ENCODE measurements at regions not wholly inside any gene's neighbourhood (a gene's known extent, or its start where the extent isn't known, plus 50 kb on each side); places are given as distances from the start of the nearest gene placed in this dataset.

DNA sequence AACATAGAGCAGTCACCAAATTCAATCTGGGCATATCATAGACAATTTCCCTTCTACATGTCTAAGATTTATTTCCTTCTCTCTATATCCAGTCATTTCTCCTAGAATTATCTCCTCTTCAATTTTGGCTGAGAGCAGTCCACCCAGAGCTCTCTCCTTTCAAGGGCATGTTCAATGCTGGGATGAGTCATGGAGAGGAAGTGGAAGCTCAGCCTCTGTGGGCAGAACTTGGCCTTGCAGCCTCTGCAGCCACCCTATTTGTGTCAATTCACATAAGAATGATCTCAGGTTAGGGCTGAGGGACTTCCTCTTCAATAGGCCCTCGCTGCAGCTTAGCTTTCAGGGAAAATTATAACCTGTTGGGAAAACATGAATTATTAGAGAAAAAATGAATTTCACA is 560.8 kb downstream of the POM121L12 start:
- Histone ChIP-seq H4K20me1 (ENCODE audit: insufficient read depth, low read length, poor library complexity, severe bottlenecking) (no peaks in the 10 kb centered on the region), H3K36me3 (ENCODE audit: insufficient read depth, low read length) (no peaks in the 10 kb centered on the region), H2AFZ (ENCODE audit: low read length) (no peak overlapping the region), H3K4me1 (ENCODE audit: insufficient read depth, low read length, poor library complexity, severe bottlenecking) (no peaks in the 10 kb centered on the region), H3K9me3 (ENCODE audit: insufficient read depth, low read depth, low read length) (no peaks in the 10 kb centered on the region), H3K4me3 (ENCODE audit: low read length, poor library complexity, severe bottlenecking) (no peak overlapping the region), H3K4me2 (ENCODE audit: low read depth, low read length, poor library complexity, severe bottlenecking) (no peak overlapping the region), H3F3A (ENCODE audit: low read depth) (no peaks in the 10 kb centered on the region), H3K9me2 (replicated peaks; ENCODE audit: low read depth, low read length) (no peaks in the 10 kb centered on the region), H3K27me3 (ENCODE audit: insufficient read depth, low read length, poor library complexity, severe bottlenecking) (no peaks in the 10 kb centered on the region), H3K9ac (ENCODE audit: low read depth, low read length, poor library complexity, severe bottlenecking) (no peak overlapping the region), H3K79me2 (ENCODE audit: insufficient read depth, low read length) (no peaks in the 10 kb centered on the region)
- TF ChIP-seq EZH2phosphoT487 (IDR thresholded peaks at IDR 0.05; ENCODE audit: borderline replicate concordance) = no peak
- TF ChIP-seq, protein P1, sequence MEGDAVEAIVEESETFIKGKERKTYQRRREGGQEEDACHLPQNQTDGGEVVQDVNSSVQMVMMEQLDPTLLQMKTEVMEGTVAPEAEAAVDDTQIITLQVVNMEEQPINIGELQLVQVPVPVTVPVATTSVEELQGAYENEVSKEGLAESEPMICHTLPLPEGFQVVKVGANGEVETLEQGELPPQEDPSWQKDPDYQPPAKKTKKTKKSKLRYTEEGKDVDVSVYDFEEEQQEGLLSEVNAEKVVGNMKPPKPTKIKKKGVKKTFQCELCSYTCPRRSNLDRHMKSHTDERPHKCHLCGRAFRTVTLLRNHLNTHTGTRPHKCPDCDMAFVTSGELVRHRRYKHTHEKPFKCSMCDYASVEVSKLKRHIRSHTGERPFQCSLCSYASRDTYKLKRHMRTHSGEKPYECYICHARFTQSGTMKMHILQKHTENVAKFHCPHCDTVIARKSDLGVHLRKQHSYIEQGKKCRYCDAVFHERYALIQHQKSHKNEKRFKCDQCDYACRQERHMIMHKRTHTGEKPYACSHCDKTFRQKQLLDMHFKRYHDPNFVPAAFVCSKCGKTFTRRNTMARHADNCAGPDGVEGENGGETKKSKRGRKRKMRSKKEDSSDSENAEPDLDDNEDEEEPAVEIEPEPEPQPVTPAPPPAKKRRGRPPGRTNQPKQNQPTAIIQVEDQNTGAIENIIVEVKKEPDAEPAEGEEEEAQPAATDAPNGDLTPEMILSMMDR (conservative IDR thresholded peaks at IDR 0.05; ENCODE audit: low read length) = no peak

DNA sequence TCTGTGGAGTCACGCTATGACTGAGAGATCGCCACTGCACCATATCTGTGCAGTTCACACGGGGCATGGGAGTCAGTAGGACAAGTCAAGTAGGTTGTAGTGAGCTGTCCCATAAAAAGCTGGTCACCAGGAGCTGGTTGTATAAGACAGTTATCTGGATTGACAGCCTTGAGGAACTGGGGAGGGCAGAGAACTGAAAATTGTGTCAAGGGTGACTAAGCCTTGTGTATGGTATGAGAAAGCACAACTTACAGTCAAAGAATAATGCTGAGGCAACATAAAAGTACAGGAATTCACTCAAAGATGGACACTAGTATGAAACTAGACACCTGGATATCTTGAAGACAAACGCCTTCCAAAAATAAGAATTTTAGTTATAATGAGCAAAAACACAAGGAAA is 564.9 kb downstream of the POM121L12 start:
- no peaks in the 10 kb centered on the region for H3K36me3 ChIP-seq (ENCODE audit: insufficient read depth, low read length)
- no peaks in the 10 kb centered on the region for H3K27me3 ChIP-seq (ENCODE audit: insufficient read depth, low read length, poor library complexity, severe bottlenecking)
- H3F3A ChIP-seq (ENCODE audit: low read depth) = no peaks in the 10 kb centered on the region
- H3K79me2 ChIP-seq (ENCODE audit: insufficient read depth, low read length) = no peaks in the 10 kb centered on the region
- no peak overlapping the region for H2AFZ ChIP-seq (ENCODE audit: low read length)
- TF ChIP-seq EZH2phosphoT487 (IDR thresholded peaks at IDR 0.05; ENCODE audit: borderline replicate concordance) = no peak
- H3K9me2 ChIP-seq (replicated peaks; ENCODE audit: low read depth, low read length) = no peaks in the 10 kb centered on the region
- no peaks in the 10 kb centered on the region for H3K4me1 ChIP-seq (ENCODE audit: insufficient read depth, low read length, poor library complexity, severe bottlenecking)
- no peaks in the 10 kb centered on the region for H4K20me1 ChIP-seq (ENCODE audit: insufficient read depth, low read length, poor library complexity, severe bottlenecking)
- no peaks in the 10 kb centered on the region for H3K9me3 ChIP-seq (ENCODE audit: insufficient read depth, low read depth, low read length)
- no peak overlapping the region for H3K9ac ChIP-seq (ENCODE audit: low read depth, low read length, poor library complexity, severe bottlenecking)
- no peak overlapping the region for H3K4me3 ChIP-seq (ENCODE audit: low read length, poor library complexity, severe bottlenecking)
- H3K4me2 ChIP-seq (ENCODE audit: low read depth, low read length, poor library complexity, severe bottlenecking) = no peak overlapping the region

DNA sequence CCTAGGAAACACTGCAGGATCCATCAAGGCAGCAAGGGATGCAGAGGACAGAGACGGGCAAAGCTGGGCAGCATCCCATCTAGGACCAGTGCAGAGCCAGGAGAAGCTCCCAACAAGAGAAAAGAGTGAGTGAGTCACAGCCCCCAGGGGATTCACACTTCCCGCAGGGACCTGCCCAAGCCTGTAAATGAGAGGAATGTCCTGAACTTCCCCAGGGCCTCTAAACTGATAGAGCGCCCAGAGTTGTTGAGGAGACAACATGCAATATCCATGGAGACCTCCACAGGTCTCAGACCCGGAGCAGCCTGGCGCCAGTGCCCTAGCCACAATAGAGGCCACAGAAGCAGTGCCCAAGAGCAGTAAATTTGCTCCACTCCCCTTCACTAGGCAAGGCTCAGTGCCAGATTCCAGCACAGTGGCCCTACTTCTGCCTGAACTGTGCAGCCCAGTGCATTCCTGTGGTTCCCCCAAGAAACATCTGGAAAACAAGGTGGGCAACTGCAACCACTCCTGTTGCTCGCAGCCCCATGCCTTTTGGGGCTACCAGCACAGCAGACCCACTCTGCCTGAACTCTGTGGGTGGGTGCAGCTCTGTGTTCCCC is 567.5 kb downstream of the POM121L12 start:
- Histone ChIP-seq H3K4me2 (ENCODE audit: low read depth, low read length, poor library complexity, severe bottlenecking) (no peak overlapping the region), H2AFZ (ENCODE audit: low read length) (no peak overlapping the region), H3K9me3 (ENCODE audit: insufficient read depth, low read depth, low read length) (no peaks in the 10 kb centered on the region), H3K27me3 (ENCODE audit: insufficient read depth, low read length, poor library complexity, severe bottlenecking) (no peaks in the 10 kb centered on the region), H3K36me3 (ENCODE audit: insufficient read depth, low read length) (no peaks in the 10 kb centered on the region), H3K4me1 (ENCODE audit: insufficient read depth, low read length, poor library complexity, severe bottlenecking) (no peaks in the 10 kb centered on the region), H3K4me3 (ENCODE audit: low read length, poor library complexity, severe bottlenecking) (no peak overlapping the region), H3K79me2 (ENCODE audit: insufficient read depth, low read length) (no peaks in the 10 kb centered on the region), H4K20me1 (ENCODE audit: insufficient read depth, low read length, poor library complexity, severe bottlenecking) (no peaks in the 10 kb centered on the region), H3K9ac (ENCODE audit: low read depth, low read length, poor library complexity, severe bottlenecking) (no peak overlapping the region), H3F3A (ENCODE audit: low read depth) (no peaks in the 10 kb centered on the region), H3K9me2 (replicated peaks; ENCODE audit: low read depth, low read length) (no peaks in the 10 kb centered on the region)
- no peak for TF ChIP-seq EZH2phosphoT487 (IDR thresholded peaks at IDR 0.05; ENCODE audit: borderline replicate concordance)
- TF ChIP-seq, protein P1 (conservative IDR thresholded peaks at IDR 0.05; ENCODE audit: low read length) = no peak

DNA sequence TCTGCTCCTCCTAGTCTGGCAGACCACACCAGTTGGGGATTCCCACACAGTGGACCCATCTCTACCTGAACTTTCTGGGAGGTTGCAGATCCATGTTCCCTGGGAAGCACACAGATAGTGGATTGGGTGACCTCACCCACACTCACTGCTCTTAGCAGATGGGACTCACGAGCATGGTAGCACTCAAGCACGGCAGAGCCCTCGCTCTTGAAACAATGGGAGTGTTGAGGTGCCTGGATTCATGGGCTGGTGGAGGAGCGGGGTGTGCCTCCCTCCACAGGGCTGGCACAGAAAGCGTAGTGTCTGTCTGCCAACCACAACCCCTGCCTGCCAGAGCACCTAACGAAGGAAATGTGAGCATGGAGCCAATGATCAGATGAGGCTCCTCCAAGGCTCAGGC is 568.0 kb downstream of the POM121L12 start:
- no peak for TF ChIP-seq EZH2phosphoT487 (IDR thresholded peaks at IDR 0.05; ENCODE audit: borderline replicate concordance)
- TF ChIP-seq, protein P1 (conservative IDR thresholded peaks at IDR 0.05; ENCODE audit: low read length) = no peak
- Histone ChIP-seq H3K4me2 (ENCODE audit: low read depth, low read length, poor library complexity, severe bottlenecking) (no peak overlapping the region), H3K4me1 (ENCODE audit: insufficient read depth, low read length, poor library complexity, severe bottlenecking) (no peaks in the 10 kb centered on the region), H2AFZ (ENCODE audit: low read length) (no peak overlapping the region), H3K27me3 (ENCODE audit: insufficient read depth, low read length, poor library complexity, severe bottlenecking) (no peaks in the 10 kb centered on the region), H3K9me2 (replicated peaks; ENCODE audit: low read depth, low read length) (no peaks in the 10 kb centered on the region), H3K4me3 (ENCODE audit: low read length, poor library complexity, severe bottlenecking) (no peak overlapping the region), H3K79me2 (ENCODE audit: insufficient read depth, low read length) (no peaks in the 10 kb centered on the region), H3F3A (ENCODE audit: low read depth) (no peaks in the 10 kb centered on the region), H3K9ac (ENCODE audit: low read depth, low read length, poor library complexity, severe bottlenecking) (no peak overlapping the region), H3K9me3 (ENCODE audit: insufficient read depth, low read depth, low read length) (no peaks in the 10 kb centered on the region), H4K20me1 (ENCODE audit: insufficient read depth, low read length, poor library complexity, severe bottlenecking) (no peaks in the 10 kb centered on the region), H3K36me3 (ENCODE audit: insufficient read depth, low read length) (no peaks in the 10 kb centered on the region)

Data from Loucy (cell line).